Right cardiac atrium (tissue), 5 donors: ENCODE measurements at regions not wholly inside any gene's neighbourhood (a gene's known extent, or its start where the extent isn't known, plus 50 kb on each side); places are given as distances from the start of the nearest gene placed in this dataset.
A peak's percentile ranks its signal among the peaks of the same experiment; 100 is the strongest.

Experiments
- ATAC-seq, 2 donors: fragments of 200-7000 bp; cut with Tn5 transposase; one replicate each; pipeline versions ENCODE4 v1.8.0 to v1.9.1; 2020; ENCODE audit warnings: moderate library complexity in 2 of 2, mild to moderate bottlenecking in 1 of 2
- DNase-seq, 3 donors: peaks; one replicate each; pipeline ENCODE4 v3.0.0-alpha.2; 2020
- H3K27ac ChIP-seq: one replicate; pipeline ENCODE4 v1.5.1; 2013; ENCODE audit warnings: mild to moderate bottlenecking, low read length, control low read depth, moderate library complexity
- H3K27me3 ChIP-seq: one replicate; pipeline ENCODE4 v1.6.1; 2013; ENCODE audit not compliant: control insufficient read depth, insufficient read depth
- H3K4me1 ChIP-seq: one replicate; pipeline ENCODE4 v1.6.1; 2013; ENCODE audit warnings: low read length; ENCODE audit not compliant: control insufficient read depth, insufficient read depth
- H3K4me3 ChIP-seq: one replicate; pipeline ENCODE4 v1.5.1; 2013; ENCODE audit warnings: low read length, control low read depth
- H3K9me3 ChIP-seq: one replicate; pipeline ENCODE4 v1.6.1; 2013; ENCODE audit warnings: low read length; ENCODE audit not compliant: control insufficient read depth
- WGBS: extraction: QIAGEN DNeasy Blood & Tissue Kit; methylation state at CpG from one replicate; pipeline ENCODE4 v1.1.7; 2013; 5-methylcytosine and 5-hydroxymethylcytosine counted together
- intact Hi-C, 4 donors: fragments of 100-400 bp; cut with DNase I; formaldehyde crosslinking; loops; one replicate each; pipeline versions ENCODE4 v1.11.0 to v1.14.0; 2022 to 2023
- donor health status: healthy with polysubstance abuse.
- donor health status: DM: no; HTN: yes; CAD: no.
- donor health status: DM: no; HTN: no; CAD: no.
- donor health status: DM: no; HTN: yes; CAD: no; lungs with severe emphysema.
- donor health status: DM: yes; HTN: yes; CAD: no.

DNA sequence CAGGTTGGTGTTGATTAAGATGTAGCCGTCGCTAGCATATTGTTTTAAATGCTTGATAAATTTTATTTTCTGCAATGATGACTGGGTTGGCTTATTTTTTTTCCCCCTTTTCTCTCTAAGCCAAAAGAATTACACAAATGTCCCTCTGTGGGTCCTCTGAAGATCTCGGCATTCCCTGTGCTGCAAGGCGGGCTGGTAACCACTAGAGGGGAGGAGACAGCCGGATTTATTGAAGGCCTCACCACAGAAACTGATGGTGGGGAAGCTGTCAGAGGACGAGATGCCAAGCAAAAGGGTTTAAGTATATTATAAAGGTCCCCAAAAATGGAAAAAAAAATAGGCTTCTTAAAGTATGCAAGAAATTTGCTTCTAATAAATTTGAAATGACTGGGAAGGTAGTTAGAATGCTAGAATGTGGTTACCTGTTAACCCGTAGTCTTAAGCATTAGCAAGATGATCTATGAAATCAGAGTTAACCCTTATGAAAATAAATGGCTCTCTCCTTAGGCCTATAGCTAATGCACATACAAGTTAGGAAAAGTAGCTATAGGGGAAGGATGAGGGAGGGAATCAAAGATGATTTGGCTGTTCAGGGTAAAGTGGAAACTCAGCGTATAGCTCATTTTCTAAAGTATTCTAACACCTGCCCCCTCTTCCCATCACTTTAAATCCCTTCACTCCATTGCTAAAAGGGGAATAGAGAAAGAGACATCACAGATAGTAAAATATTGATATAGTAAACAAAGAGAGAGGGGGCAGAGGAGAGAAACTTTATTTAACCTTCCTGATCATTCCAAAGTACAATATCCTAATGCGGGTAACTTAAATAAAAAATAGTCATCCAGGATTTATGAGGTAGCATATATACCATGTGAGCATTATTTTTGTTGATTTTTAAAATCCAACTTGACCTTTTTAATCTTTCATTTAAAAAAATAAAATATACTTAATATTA is 894.5 kb upstream of the POU3F3 start:
- intact Hi-C loops, result no loop called here
- H3K27me3 ChIP-seq, result no peaks in the 10 kb centered on the region
- no peak overlapping the region for H3K4me3 ChIP-seq
- no peaks in the 10 kb centered on the region for H3K4me1 ChIP-seq
- WGBS, result 35% methylated on average over 9 of the region's 9 CpGs
- ATAC-seq, result peak in 1 of 2 donors; percentile 53
- peak in 1 of 3 donors; percentile 19 for DNase-seq
- H3K9me3 ChIP-seq, result no peaks in the 10 kb centered on the region
- H3K27ac ChIP-seq, result no peak overlapping the region

DNA sequence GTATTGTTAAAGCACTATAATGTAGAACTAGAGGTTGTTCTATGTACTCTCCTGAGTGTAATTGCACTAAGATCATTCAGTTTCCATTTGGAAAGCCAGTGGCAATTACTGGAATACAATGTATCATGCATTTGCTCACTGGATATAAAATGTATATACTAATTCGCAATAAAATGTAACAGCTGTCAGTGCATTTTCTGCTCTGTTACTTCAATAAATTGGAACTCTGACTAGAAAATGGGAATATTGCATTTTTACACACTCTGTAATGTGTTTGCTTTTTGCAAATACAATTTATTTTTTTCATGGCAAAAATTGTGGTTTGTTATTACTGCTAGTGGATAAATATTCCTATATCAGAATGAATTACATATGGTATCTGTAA is 893.8 kb upstream of the POU3F3 start:
- Histone ChIP-seq H3K27me3 (no peaks in the 10 kb centered on the region), H3K27ac (no peak overlapping the region), H3K9me3 (no peaks in the 10 kb centered on the region), H3K4me1 (no peaks in the 10 kb centered on the region), H3K4me3 (no peak overlapping the region)
- WGBS, result 87% methylated on average over 1 of the region's 1 CpG
- no peak for ATAC-seq
- intact Hi-C loops, result no loop called here
- no peak for DNase-seq

DNA sequence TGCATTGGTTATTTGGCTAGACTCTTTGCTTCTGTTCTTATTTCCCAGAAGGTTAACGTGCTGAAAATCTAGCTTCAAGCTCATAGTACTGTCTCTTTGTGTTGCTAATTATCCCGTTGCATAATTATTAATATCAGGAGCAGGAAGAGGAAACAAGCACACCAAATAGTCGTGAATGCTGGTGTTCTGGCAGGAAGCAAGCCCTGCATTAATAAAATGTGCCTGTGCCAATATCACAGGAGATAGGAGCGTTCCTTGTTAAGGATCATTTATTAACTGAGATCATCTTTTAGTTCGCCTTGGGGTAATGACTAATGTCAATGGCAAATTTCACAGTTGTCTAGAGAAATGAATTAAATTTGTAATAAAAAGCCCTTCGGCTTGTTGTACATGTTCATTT is 893.0 kb upstream of the POU3F3 start:
- Histone ChIP-seq H3K27me3 (no peaks in the 10 kb centered on the region), H3K4me1 (no peaks in the 10 kb centered on the region), H3K27ac (no peak overlapping the region), H3K9me3 (no peaks in the 10 kb centered on the region), H3K4me3 (no peak overlapping the region)
- intact Hi-C loops, result no loop called here
- no peak for ATAC-seq
- DNase-seq, result no peak
- 59% methylated on average over 6 of the region's 6 CpGs for WGBS

DNA sequence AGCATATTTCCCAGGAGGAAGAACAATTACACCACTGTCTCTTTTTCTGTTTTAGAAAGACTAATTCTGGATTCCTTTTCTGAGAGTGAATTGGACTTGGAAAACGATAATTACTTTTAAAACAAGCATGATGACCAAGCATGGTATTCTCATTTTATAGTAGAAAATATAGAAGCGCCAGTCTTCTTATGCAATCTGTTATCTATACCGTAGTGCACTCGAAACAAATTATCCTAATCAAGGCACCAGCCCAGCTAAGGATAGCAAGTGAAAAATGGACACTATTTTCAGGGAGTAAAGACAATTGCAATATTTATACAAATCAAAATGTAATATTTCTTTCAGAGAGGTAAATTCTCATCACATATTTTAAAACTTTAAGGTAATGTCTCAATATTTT is 892.1 kb upstream of the POU3F3 start:
- 61% methylated on average over 4 of the region's 4 CpGs for WGBS
- no peak overlapping the region for H3K27ac ChIP-seq
- no peak overlapping the region for H3K4me3 ChIP-seq
- no peak for ATAC-seq
- intact Hi-C loops, result no loop called here
- no peaks in the 10 kb centered on the region for H3K9me3 ChIP-seq
- no peaks in the 10 kb centered on the region for H3K27me3 ChIP-seq
- no peaks in the 10 kb centered on the region for H3K4me1 ChIP-seq
- no peak for DNase-seq

DNA sequence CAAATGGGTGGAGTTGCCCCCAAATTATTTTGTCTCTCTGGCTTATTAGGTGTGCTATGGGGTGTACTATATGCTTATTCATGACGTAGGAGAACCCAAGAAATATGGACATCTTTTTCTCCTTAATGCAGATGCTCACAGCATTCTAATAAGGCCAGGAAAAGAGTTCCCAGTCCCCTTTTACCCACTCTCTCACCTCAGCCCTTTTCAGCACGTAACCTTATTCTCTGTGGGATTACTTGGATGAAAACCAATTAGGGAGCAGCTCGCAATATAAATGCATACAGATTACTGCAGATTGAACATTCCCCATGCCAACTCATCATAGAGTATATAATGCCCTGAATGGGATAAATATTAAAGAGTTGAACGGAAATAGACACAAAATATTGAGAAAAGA is 891.2 kb upstream of the POU3F3 start:
- ATAC-seq (no peak), DNase-seq (no peak)
- 76% methylated on average over 4 of the region's 4 CpGs for WGBS
- Histone ChIP-seq H3K9me3 (no peaks in the 10 kb centered on the region), H3K27ac (no peak overlapping the region), H3K4me1 (no peaks in the 10 kb centered on the region), H3K27me3 (no peaks in the 10 kb centered on the region), H3K4me3 (no peak overlapping the region)
- intact Hi-C loops, result no loop called here

DNA sequence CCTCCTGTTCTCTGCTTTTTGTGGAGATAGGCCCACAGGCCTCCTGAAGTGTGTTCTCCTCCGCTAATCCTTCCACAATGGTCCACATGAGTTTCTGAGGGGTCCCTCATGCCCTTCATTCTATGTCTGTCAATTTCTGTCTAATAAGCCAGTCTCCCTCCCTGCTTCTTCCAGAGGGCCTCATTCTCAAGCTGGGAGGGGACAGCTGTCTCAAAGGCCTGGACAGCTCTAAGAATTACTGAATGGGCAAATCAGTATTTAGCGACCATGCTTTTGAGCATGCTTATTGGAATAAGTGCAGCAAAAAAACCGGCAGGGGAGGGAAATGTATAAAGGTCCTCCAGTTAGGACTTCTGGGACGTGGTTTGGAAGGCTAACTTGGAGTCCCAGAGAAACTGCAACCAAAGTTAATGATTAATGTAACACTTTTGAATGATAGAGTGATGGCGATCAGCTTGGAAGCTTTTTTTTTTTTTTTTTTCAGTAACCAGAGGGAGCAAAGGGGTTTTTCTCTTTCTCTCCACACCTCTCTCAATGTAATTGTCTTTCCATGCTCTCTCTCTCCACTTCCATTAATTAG is 890.7 kb upstream of the POU3F3 start:
- H3K27me3 ChIP-seq, result no peaks in the 10 kb centered on the region
- no peaks in the 10 kb centered on the region for H3K4me1 ChIP-seq
- intact Hi-C loops, result no loop called here
- WGBS, result 84% methylated on average over 5 of the region's 5 CpGs
- H3K27ac ChIP-seq, result no peak overlapping the region
- no peaks in the 10 kb centered on the region for H3K9me3 ChIP-seq
- no peak for ATAC-seq
- H3K4me3 ChIP-seq, result no peak overlapping the region
- no peak for DNase-seq

DNA sequence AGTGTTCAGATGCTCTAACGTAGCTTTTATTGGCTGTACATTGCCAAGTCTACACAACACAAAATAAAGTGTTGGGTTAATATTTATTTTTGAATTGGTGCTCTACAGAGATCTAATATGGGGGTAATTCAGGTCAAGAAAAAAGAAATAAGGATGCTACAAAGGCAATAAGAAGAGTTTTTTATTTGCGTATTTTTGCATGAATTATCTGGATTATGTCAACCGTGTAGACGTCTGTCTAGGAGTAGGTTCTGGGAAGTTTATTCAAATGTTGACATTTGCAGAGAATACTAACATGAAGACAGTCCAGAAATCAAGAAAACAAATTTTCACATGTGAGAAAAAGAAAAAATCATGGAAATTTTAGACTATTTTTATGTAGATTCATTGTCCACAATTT is 876.7 kb upstream of the POU3F3 start:
- ATAC-seq (no peak), DNase-seq (no peak)
- Histone ChIP-seq H3K4me3 (no peak overlapping the region), H3K4me1 (no peaks in the 10 kb centered on the region), H3K9me3 (no peaks in the 10 kb centered on the region), H3K27ac (no peak overlapping the region), H3K27me3 (no peaks in the 10 kb centered on the region)
- intact Hi-C loops, result no loop called here
- 84% methylated on average over 4 of the region's 4 CpGs for WGBS

- Histone ChIP-seq H3K9me3 (no peaks in the 10 kb centered on the region), H3K4me1 (no peaks in the 10 kb centered on the region), H3K27ac (no peak overlapping the region), H3K27me3 (no peaks in the 10 kb centered on the region), H3K4me3 (no peak overlapping the region)
- intact Hi-C loops, result no loop called here
- ATAC-seq (no peak), DNase-seq (no peak)
These were observed 876.2 kb upstream of the POU3F3 start for GRCh38 chr2:103977668-103978067.

DNA sequence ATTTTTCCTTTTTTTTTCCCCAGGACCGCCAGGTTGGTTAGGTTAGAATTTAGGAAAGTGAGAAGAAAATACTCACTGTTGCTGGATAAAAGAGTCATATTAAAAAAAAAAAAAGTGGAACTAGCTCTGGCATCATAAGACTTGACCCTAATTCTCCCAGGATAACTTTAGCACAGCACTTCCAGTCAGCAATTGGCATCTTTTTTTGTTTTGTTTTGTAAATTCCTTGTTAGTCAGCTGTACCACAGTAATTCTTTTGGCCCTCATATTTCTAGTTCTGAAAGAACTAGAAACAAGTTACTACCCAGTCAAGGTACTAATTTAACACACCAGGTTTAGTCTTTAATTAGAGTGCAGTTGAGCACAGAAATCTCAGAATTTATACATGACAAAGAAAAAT is 873.5 kb upstream of the POU3F3 start:
- DNase-seq (no peak), ATAC-seq (no peak)
- no peaks in the 10 kb centered on the region for H3K4me1 ChIP-seq
- intact Hi-C loops, result no loop called here
- no peak overlapping the region for H3K4me3 ChIP-seq
- no peaks in the 10 kb centered on the region for H3K27me3 ChIP-seq
- H3K27ac ChIP-seq, result no peak overlapping the region
- no peaks in the 10 kb centered on the region for H3K9me3 ChIP-seq
- 88% methylated on average over 1 of the region's 1 CpG for WGBS

DNA sequence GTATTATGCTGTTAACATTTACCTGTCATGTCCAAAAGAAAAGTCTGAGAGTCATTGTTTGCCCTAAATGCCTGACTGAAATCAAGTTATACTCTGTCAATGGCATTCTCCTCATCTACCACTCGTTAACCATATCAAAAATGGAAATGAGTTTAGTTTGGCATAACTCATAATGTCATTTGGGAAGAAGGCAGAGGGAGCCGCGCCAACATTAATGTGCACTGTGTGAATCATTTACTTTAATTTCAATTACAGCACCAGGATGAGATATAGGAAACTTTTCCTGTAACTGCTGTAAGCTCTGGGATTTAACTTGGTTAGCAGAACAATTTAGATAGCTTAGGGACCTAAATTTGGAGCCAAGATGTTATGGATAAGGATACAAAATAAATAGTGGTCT is 871.2 kb upstream of the POU3F3 start:
- H3K27me3 ChIP-seq, result no peaks in the 10 kb centered on the region
- H3K4me3 ChIP-seq, result no peak overlapping the region
- no peak overlapping the region for H3K27ac ChIP-seq
- WGBS, result 73% methylated on average over 3 of the region's 3 CpGs
- ATAC-seq (no peak), DNase-seq (no peak)
- H3K9me3 ChIP-seq, result no peaks in the 10 kb centered on the region
- intact Hi-C loops, result no loop called here
- H3K4me1 ChIP-seq, result no peaks in the 10 kb centered on the region

- Histone ChIP-seq H3K4me1 (no peaks in the 10 kb centered on the region), H3K9me3 (no peaks in the 10 kb centered on the region), H3K4me3 (no peak overlapping the region), H3K27ac (no peak overlapping the region), H3K27me3 (no peaks in the 10 kb centered on the region)
- 79% methylated on average over 4 of the region's 4 CpGs for WGBS
- intact Hi-C loops, result no loop called here
- no peak for ATAC-seq
- DNase-seq, result no peak
These were observed 867.9 kb upstream of the POU3F3 start for GRCh38 chr2:103986001-103986400.
